Lower leg skin (tissue), 3 donors: ENCODE measurements at regions not wholly inside any gene's neighbourhood (a gene's known extent, or its start where the extent isn't known, plus 50 kb on each side); places are given as distances from the start of the nearest gene placed in this dataset.

Source experiments
- POLR2A ChIP-seq, 2 donors: fragments of 450-650 bp; IDR thresholded peaks; one replicate each; pipeline ENCODE4 v1.6.1; 2016 to 2017; ENCODE audit warnings: antibody characterized with exemption in 2 of 2, mild to moderate bottlenecking in 1 of 2, moderate library complexity in 1 of 2
- TF ChIP-seq, protein P1 (sequence below), 3 donors: fragments of 450-650 bp; IDR thresholded peaks; one replicate each; pipeline ENCODE4 v1.5.1; 2016; ENCODE audit warnings: antibody characterized with exemption in 3 of 3, mild to moderate bottlenecking in 3 of 3, moderate library complexity in 2 of 3

DNA sequence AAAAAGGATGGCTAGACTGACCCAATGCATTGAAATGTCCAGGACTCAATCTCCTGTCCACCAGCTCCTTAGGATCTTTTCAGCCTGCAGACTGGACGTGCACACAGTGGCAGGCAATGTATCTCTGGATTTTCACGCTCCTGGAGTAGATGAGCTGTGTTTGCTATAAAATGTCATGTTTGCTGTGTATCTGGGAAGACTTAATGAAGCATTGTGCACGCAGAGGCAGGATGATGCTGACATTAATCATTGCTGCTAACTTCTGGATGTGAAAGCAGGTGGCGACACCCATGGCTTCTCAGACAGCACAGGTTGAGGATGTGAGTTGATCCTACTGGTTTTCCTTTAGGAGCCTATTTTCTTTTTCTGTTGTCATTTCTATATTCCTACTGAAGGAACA, 133.1 kb upstream of the PCSK2 start:
- TF ChIP-seq, protein P1, sequence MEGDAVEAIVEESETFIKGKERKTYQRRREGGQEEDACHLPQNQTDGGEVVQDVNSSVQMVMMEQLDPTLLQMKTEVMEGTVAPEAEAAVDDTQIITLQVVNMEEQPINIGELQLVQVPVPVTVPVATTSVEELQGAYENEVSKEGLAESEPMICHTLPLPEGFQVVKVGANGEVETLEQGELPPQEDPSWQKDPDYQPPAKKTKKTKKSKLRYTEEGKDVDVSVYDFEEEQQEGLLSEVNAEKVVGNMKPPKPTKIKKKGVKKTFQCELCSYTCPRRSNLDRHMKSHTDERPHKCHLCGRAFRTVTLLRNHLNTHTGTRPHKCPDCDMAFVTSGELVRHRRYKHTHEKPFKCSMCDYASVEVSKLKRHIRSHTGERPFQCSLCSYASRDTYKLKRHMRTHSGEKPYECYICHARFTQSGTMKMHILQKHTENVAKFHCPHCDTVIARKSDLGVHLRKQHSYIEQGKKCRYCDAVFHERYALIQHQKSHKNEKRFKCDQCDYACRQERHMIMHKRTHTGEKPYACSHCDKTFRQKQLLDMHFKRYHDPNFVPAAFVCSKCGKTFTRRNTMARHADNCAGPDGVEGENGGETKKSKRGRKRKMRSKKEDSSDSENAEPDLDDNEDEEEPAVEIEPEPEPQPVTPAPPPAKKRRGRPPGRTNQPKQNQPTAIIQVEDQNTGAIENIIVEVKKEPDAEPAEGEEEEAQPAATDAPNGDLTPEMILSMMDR (IDR thresholded peaks at IDR 0.05), result no peak
- TF ChIP-seq POLR2A (IDR thresholded peaks at IDR 0.05), result no peak
